GM19035 (cell line): ENCODE measurements at regions not wholly inside any gene's neighbourhood (a gene's known extent, or its start where the extent isn't known, plus 50 kb on each side); places are given as distances from the start of the nearest gene placed in this dataset.
"Not testable (repeated sequence)": the region's sequence is repeated elsewhere in the genome, so short reads cannot be mapped to it uniquely, and the experiment has no call there.

Experiments used
- ATAC-seq: cut with Tn5 transposase; IDR thresholded peaks from one replicate; pipeline ENCODE4 v1.9.1; 2021; ENCODE audit not compliant: unreplicated experiment

DNA sequence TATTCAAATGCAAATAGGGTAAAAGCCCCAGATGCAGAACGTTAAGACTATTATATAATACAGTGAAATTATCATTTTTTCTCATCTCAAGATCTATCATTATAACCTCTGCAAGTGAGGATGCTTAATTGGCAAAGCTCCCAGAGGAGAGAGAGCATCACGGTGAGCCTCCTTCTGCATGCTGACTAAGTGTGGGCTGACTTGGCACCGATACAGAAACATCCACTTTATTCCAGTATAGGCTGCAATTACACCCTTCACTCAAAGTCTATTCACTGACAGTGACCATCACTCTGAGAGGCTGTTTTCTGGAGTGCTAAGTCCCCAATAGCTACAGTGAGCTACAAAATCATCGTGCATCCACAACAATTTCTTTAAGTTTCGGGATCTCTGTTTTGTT lies 171.1 kb upstream of the NBPF9 start:
- ATAC-seq = not testable (repeated sequence)

DNA sequence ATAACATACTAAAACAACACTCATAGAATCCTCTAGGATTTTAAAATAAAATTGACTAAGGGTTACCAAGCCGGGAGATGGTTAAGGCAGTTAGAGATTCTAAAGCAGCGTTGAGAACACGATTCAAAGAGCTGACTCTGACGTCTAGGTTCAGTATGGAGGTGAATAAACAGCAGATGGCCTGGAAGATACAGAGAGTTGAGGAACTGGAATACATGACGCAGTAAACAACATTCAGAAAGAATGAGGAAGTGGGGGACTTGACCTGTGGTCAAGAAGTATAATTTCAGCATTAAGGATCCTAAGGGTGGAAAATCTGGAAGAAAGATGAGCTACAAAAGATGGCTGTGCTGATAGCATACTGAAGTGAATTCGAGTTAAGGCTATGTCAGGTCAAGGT lies 172.5 kb upstream of the NBPF9 start:
- ATAC-seq = not testable (repeated sequence)

GRCh38 chr1:149276496-149276895 lies 173.1 kb upstream of the NBPF9 start:
- not testable (repeated sequence) for ATAC-seq

DNA sequence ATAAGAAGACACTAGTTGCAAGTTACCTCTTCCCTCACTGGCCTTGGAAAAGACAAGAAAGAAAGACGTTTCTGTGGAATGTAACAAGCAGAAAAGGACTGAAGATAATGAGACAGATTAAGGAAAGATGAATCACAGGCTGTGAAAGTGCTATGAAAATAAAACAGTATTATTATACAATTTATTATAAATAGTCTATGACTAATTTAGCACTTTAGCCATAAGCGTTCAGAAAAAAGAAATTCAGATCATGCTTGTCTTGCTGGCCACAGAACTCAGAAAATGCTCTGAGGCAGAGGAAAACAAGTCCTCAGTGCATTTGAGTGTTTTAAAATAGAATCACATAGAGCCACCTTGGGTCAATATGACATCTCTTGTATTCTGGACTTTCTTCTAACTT lies 174.8 kb upstream of the NBPF9 start:
- not testable (repeated sequence) for ATAC-seq

GRCh38 chr1:149279015-149279414 lies 175.7 kb upstream of the NBPF9 start:
- not testable (repeated sequence) for ATAC-seq

GRCh38 chr1:149279512-149279911 lies 176.2 kb upstream of the NBPF9 start:
- ATAC-seq = not testable (repeated sequence)

- not testable (repeated sequence) for ATAC-seq
Observed at GRCh38 chr1:149284773-149285172, 181.4 kb upstream of the NBPF9 start.

- ATAC-seq = not testable (repeated sequence)
Observed at GRCh38 chr1:149285205-149285604, 181.9 kb upstream of the NBPF9 start.

DNA sequence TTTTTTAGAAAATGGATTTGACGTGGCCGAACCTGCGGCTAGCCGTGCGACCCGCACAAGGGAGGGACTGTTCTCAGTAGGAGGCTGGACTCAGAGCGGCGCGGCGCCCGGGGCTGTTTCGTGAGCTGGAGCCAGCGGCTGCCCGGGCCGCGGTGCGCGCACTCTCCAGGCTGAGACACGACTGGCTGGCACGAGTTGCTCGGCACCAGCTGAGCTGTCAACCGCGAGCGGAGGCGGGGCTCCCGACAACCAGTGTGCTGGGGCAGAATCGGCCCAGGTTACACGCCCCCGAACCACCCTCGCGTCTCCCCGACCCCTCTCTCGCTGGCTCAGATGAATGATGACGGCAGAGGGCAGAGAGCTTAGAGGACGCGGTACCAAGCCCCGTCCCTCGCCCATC lies 182.3 kb upstream of the NBPF9 start:
- ATAC-seq = not testable (repeated sequence)

DNA sequence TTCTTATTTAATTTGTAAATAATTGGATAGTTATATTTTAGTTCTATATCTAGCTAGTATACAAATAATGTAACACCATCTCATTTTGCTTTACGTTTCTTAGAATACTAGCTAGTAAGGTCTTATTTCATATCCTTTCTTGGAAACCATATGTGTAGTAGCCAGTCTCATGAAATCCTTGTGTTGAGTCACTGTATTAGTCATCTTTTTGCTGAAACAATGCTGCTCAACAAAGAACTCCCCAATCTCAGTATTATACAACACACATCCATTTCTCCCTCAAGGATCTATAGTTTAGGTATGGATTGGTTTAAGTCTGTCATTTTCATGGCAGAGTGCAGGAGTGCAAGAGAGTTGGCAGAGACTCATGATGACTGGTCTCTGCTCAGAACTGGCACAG lies 185.2 kb upstream of the NBPF9 start:
- not testable (repeated sequence) for ATAC-seq

DNA sequence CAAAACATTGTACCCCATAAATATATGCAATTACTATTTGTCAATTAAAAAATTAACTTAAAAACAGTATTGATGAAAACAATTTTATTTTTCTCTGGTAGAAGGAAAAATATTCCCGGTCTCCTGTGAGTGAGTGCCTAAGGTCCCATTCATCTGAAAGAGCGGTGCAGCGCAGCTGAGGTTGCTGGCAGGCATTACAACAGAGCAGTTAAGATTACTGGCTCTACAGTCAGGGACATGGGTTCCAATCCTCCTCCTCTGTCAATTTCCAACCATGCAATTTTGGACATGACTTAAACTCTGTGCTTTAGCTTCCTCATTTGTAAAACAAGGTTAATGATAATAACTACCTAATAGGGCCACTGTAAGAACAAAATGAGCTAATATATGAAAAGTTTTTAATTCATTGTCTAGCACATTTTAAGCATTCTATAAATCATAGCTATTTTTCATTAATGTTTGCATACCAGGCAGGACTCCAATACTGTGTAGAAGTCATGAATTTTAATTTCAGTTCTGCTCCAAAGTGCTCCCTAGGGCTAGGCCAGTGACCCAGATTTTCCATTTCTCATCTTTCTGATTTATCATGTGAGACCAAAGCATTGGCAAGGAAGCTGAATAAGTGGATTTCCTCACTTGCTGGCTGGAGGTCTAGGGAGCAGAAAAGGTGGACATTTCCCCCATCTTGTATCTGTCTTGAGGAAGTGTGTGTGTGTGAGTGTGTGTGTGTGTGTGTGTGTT lies 174.2 kb upstream of the NBPF19 start:
- ATAC-seq = not testable (repeated sequence)

DNA sequence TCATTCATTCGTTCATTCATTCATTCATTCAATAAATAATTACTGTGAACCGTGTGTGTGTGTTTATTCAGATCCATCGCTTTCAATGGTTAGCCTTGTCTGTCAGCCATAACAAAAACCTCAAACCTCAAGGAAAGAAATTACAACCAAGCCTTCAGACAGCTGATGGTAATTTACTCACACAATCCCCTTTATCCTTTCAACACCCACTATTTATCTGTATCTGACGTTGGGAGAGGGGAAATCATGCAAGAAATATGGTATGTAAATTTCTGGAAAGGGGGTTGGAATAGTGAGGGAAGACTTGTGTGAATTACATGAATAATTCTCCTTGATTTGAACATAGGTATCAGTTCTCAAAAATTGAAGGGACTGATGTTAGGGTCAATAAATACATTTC lies 173.6 kb upstream of the NBPF19 start:
- not testable (repeated sequence) for ATAC-seq

- ATAC-seq = not testable (repeated sequence)
Observed at GRCh38 chr1:149304796-149305195, 170.0 kb upstream of the NBPF19 start.

- not testable (repeated sequence) for ATAC-seq
Observed at GRCh38 chr1:149307640-149308039, 167.2 kb upstream of the NBPF19 start.

GRCh38 chr1:149314921-149315320 lies 159.9 kb upstream of the NBPF19 start:
- ATAC-seq = not testable (repeated sequence)

DNA sequence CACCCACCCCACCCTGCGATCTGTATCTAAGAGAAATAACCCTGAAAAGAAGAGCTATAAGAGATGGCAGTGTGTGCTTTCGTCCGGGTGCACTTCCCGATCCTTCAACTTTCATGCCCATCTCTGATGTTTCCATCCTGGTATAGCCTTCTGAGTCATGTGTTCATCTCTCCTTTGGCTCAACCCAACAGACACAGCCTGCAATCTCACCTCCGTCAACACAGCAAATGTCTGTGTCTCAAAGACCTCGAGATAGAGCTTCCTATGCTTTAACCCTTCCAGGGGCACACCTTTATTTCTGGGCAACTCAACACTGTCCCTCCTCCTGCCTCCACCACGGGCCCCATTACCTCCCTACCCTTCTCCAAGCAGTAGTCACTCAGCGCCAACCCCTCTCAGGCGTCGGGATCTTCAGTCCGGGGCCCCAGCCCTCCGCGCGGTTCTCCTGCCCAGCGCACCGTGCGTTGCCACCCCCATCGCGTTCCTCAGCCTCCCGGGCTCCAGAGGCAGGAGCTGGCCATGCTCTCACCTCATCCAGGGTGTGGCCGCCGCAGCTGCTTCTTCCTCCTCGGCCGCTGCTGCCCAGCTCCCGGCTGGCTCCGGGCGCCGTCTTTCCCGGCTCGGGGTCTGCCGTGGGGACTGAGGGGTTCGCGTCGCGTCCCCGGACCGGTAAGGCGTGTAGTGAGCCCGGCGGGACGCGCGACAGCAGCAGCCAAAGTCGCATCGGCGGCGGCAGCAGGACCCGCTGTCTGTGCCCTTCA lies 153.7 kb upstream of the NBPF19 start:
- ATAC-seq = not testable (repeated sequence)

GRCh38 chr1:149321732-149322016 lies 153.2 kb upstream of the NBPF19 start:
- ATAC-seq = not testable (repeated sequence)

- not testable (repeated sequence) for ATAC-seq
Observed at GRCh38 chr1:149330081-149330335, 144.8 kb upstream of the NBPF19 start.

GRCh38 chr1:149336082-149336481 lies 138.8 kb upstream of the NBPF19 start:
- ATAC-seq = not testable (repeated sequence)

GRCh38 chr1:149338221-149338691 lies 136.6 kb upstream of the NBPF19 start:
- not testable (repeated sequence) for ATAC-seq

DNA sequence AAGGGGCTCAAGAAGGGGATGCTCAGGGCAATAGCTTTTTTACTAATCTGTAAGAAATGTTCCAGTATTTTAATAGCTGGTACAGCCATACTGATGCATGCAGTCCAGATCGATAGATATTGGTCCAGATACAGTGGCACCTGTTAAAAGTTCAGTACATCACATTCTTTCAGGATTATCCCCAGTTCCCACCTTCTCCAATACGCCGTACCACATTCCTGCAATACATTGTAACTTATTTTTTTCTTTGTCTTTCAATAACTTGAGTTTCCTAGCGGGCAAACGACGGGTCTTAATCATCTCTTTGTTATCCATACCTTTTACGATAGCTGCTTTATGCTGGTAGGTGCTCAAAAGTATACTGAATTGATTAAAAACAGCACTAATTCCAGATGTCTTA lies 136.1 kb upstream of the NBPF19 start:
- ATAC-seq = not testable (repeated sequence)

- not testable (repeated sequence) for ATAC-seq
Observed at GRCh38 chr1:149349448-149349847, 125.4 kb upstream of the NBPF19 start.
